Liver (tissue), 7 donors: ENCODE measurements at regions not wholly inside any gene's neighbourhood (a gene's known extent, or its start where the extent isn't known, plus 50 kb on each side); places are given as distances from the start of the nearest gene placed in this dataset.

Experiments used
- DNase-seq: peaks from one replicate; pipeline ENCODE4 v3.0.0-alpha.2; 2017; ENCODE audit warnings: low spot score
- H3K27ac ChIP-seq, 2 donors: one replicate each; pipeline ENCODE4 v1.7.0; 2013; ENCODE audit warnings: inconsistent platforms in 2 of 2, low read length in 2 of 2, control low read depth in 1 of 2, low read depth in 1 of 2, mild to moderate bottlenecking in 1 of 2
- H3K27me3 ChIP-seq, 4 donors: one replicate each; pipeline versions ENCODE4 v1.6.1 to v1.7.0; 2013; ENCODE audit warnings: low read length in 3 of 4, inconsistent platforms in 1 of 4, mild to moderate bottlenecking in 1 of 4, moderate library complexity in 1 of 4; ENCODE audit not compliant: control insufficient read depth in 4 of 4, insufficient read depth in 4 of 4
- H3K36me3 ChIP-seq, 4 donors: one replicate each; pipeline versions ENCODE4 v1.6.1 to v1.7.0; 2013; ENCODE audit warnings: low read length in 3 of 4, mild to moderate bottlenecking in 3 of 4, low read depth in 1 of 4, moderate library complexity in 1 of 4; ENCODE audit not compliant: control insufficient read depth in 4 of 4, insufficient read depth in 3 of 4
- H3K4me1 ChIP-seq, 4 donors: one replicate each; pipeline versions ENCODE4 v1.6.1 to v1.7.0; 2013; ENCODE audit warnings: low read length in 3 of 4, mild to moderate bottlenecking in 3 of 4, moderate library complexity in 1 of 4; ENCODE audit not compliant: control insufficient read depth in 4 of 4, insufficient read depth in 4 of 4
- H3K4me3 ChIP-seq, 3 donors: one replicate each; pipeline versions ENCODE4 v1.6.1 to v1.7.0; 2013; ENCODE audit warnings: low read length in 3 of 3, control low read depth in 1 of 3, low read depth in 1 of 3, mild to moderate bottlenecking in 1 of 3
- H3K9ac ChIP-seq, 2 donors: one replicate each; pipeline ENCODE4 v1.7.0; 2013; ENCODE audit warnings: low read length in 2 of 2, mild to moderate bottlenecking in 2 of 2, moderate library complexity in 2 of 2, control low read depth in 1 of 2, low read depth in 1 of 2
- H3K9me3 ChIP-seq, 4 donors: one replicate each; pipeline versions ENCODE4 v1.6.1 to v1.7.0; 2013; ENCODE audit warnings: low read length in 3 of 4; ENCODE audit not compliant: control insufficient read depth in 4 of 4
- EGR1 ChIP-seq, 2 donors: IDR thresholded peaks; 2 replicates each; pipeline ENCODE4 v1.6.1; 2016 to 2018; ENCODE audit warnings: antibody characterized with exemption in 2 of 2, low read depth in 2 of 2
- FOXA2 ChIP-seq: IDR thresholded peaks from 2 replicates; pipeline ENCODE4 v1.6.1; 2016; ENCODE audit warnings: antibody characterized with exemption
- GABPA ChIP-seq, 2 donors: IDR thresholded peaks in 1 of 2; conservative IDR thresholded peaks in 1 of 2; 2 replicates each; pipeline ENCODE4 v1.6.1; 2016; ENCODE audit warnings: antibody characterized with exemption in 2 of 2, mild to moderate bottlenecking in 1 of 2, moderate library complexity in 1 of 2
- HNF4A ChIP-seq, 2 donors: conservative IDR thresholded peaks; 2 replicates each; pipeline ENCODE4 v1.6.1; 2016; ENCODE audit warnings: antibody characterized with exemption in 2 of 2, mild to moderate bottlenecking in 2 of 2
- JUND ChIP-seq, 2 donors: IDR thresholded peaks; 2 replicates each; pipeline ENCODE4 v1.6.1; 2016; ENCODE audit warnings: antibody characterized with exemption in 2 of 2
- MAX ChIP-seq: IDR thresholded peaks from 2 replicates; pipeline ENCODE4 v1.6.1; 2016; ENCODE audit warnings: antibody characterized with exemption
- NR2F2 ChIP-seq: IDR thresholded peaks from 2 replicates; pipeline ENCODE4 v1.6.1; 2016; ENCODE audit warnings: antibody characterized with exemption
- RAD21 ChIP-seq, 2 donors: IDR thresholded peaks; 2 replicates each; pipeline ENCODE4 v1.6.1; 2016; ENCODE audit warnings: antibody characterized with exemption in 2 of 2, mild to moderate bottlenecking in 2 of 2
- REST ChIP-seq: IDR thresholded peaks from 2 replicates; pipeline ENCODE4 v1.6.1; 2016; ENCODE audit warnings: antibody characterized with exemption, mild to moderate bottlenecking
- ZBTB33 ChIP-seq: IDR thresholded peaks from 2 replicates; pipeline ENCODE4 v1.6.1; 2016; ENCODE audit warnings: antibody characterized with exemption
- WGBS: extraction: QIAGEN DNeasy Blood & Tissue Kit; methylation state at CpG from one replicate; pipeline ENCODE4 v1.1.7; 2013; 5-methylcytosine and 5-hydroxymethylcytosine counted together
- donor health status: healthy.
- donor health status: healthy.
- donor health status: healthy.
- donor health status: healthy.

GRCh38 chr16:52921104-52921503 lies 131.6 kb downstream of the CHD9NB start (continued):
- no peak for TF ChIP-seq ZBTB33
- TF ChIP-seq NR2F2: no peak
- no peak for TF ChIP-seq HNF4A (conservative IDR thresholded peaks at IDR 0.05)
- TF ChIP-seq MAX: no peak

- no peak overlapping the region for H3K9ac ChIP-seq
- no peaks in the 10 kb centered on the region for H3K36me3 ChIP-seq
- no peaks in the 10 kb centered on the region for H3K4me1 ChIP-seq
- no peak overlapping the region for H3K4me3 ChIP-seq
- H3K27me3 ChIP-seq: peaks cover 0 to 3% (median 0%) of the 10 kb centered on the region in 4 donors
- H3K27ac ChIP-seq: no peak overlapping the region
- H3K9me3 ChIP-seq: no peaks in the 10 kb centered on the region
- DNase-seq: no peak
- WGBS: 77% methylated on average over 5 of the region's 5 CpGs
- no peak for TF ChIP-seq RAD21 (IDR thresholded peaks at IDR 0.05)
- no peak for TF ChIP-seq JUND (IDR thresholded peaks at IDR 0.05)
- no peak for TF ChIP-seq GABPA (IDR thresholded peaks at IDR 0.05 in 1 of 2, conservative IDR thresholded peaks at IDR 0.05 in 1 of 2)
- no peak for TF ChIP-seq EGR1 (IDR thresholded peaks at IDR 0.05; ENCODE audit: low read depth in 2 of 2)
- no peak for TF ChIP-seq ZBTB33
- no peak for TF ChIP-seq FOXA2
Observed at GRCh38 chr16:52920331-52920730, 132.4 kb downstream of the CHD9NB start.

GRCh38 chr16:52914428-52914827 lies 138.3 kb downstream of the CHD9NB start:
- no peak for TF ChIP-seq REST
- TF ChIP-seq EGR1 (IDR thresholded peaks at IDR 0.05; ENCODE audit: low read depth in 2 of 2): no peak
- no peak for TF ChIP-seq ZBTB33
- Histone ChIP-seq H3K9me3 (no peaks in the 10 kb centered on the region), H3K27ac (no peak overlapping the region), H3K4me3 (no peak overlapping the region), H3K27me3 (peaks cover 0 to 3% (median 0%) of the 10 kb centered on the region in 4 donors), H3K4me1 (no peaks in the 10 kb centered on the region), H3K36me3 (no peaks in the 10 kb centered on the region), H3K9ac (no peak overlapping the region)
- DNase-seq: no peak
- WGBS: 75% methylated on average over 2 of the region's 2 CpGs
